Calu3 (cell line): ENCODE measurements at regions not wholly inside any gene's neighbourhood (a gene's known extent, or its start where the extent isn't known, plus 50 kb on each side); places are given as distances from the start of the nearest gene placed in this dataset.
A peak's percentile ranks its signal among the peaks of the same experiment; 100 is the strongest.

Experiments used
- BruUV-seq: library from RNA; stranded (reverse); fragments of 400-500 nt; replicated peaks from 2 replicates; lab custom pipeline; 2021; lab: Mats Ljungman, UMichigan
- CTCF ChIA-PET: fragments of 300-600 bp; sonication (Branson Sonifier 250); formaldehyde crosslinking; loops from one replicate; lab custom pipeline; 2022; ENCODE audit warnings: antibody characterized with exemption; lab: Charles Lee
- DNase-seq: peaks from one replicate; pipeline ENCODE4 v3.0.0; 2022
- H3K27ac Mint-ChIP-seq: one replicate; pipeline ENCODE4 v1.8.0; 2022; ENCODE audit warnings: mixed read lengths; ENCODE audit not compliant: unreplicated experiment
- H3K27me3 Mint-ChIP-seq: one replicate; pipeline ENCODE4 v1.8.0; 2022; ENCODE audit warnings: mixed read lengths; ENCODE audit not compliant: unreplicated experiment
- H3K36me3 Mint-ChIP-seq: one replicate; pipeline ENCODE4 v1.8.0; 2022; ENCODE audit warnings: mild to moderate bottlenecking, moderate library complexity, mixed read lengths; ENCODE audit not compliant: insufficient read depth, unreplicated experiment
- H3K4me1 Mint-ChIP-seq: one replicate; pipeline ENCODE4 v1.8.0; 2022; ENCODE audit warnings: mild to moderate bottlenecking, low read depth, mixed read lengths; ENCODE audit not compliant: unreplicated experiment
- H3K4me3 Mint-ChIP-seq: one replicate; pipeline ENCODE4 v1.8.0; 2022; ENCODE audit warnings: mild to moderate bottlenecking, low read depth, moderate library complexity, mixed read lengths; ENCODE audit not compliant: unreplicated experiment
- H3K9me3 Mint-ChIP-seq: one replicate; pipeline ENCODE4 v1.8.0; 2022; ENCODE audit warnings: low read depth, mixed read lengths; ENCODE audit not compliant: unreplicated experiment
- CTCF ChIP-seq: fragments of 200-600 bp; IDR thresholded peaks from one replicate; pipeline ENCODE4 v1.8.0; 2022; ENCODE audit warnings: antibody characterized with exemption; ENCODE audit not compliant: unreplicated experiment
- intact Hi-C: fragments of 100-400 bp; cut with micrococcal nuclease; formaldehyde crosslinking; loops from one replicate; pipeline ENCODE4 v1.10.0; 2022; ENCODE audit not compliant: unreplicated experiment

- TF ChIP-seq CTCF, result no peak
- BruUV-seq, result no TSS peak
These were observed 83.3 kb downstream of the PTTG1 start for GRCh38 chr5:160504906-160505305.

GRCh38 chr5:160506006-160507004 is 84.7 kb downstream of the PTTG1 start:
- Mint-ChIP-seq H3K36me3 (no peaks in the 10 kb centered on the region), H3K4me1 (peaks cover 18% of the 10 kb centered on the region), H3K9me3 (no peaks in the 10 kb centered on the region), H3K4me3 (no peak overlapping the region), H3K27me3 (no peaks in the 10 kb centered on the region), H3K27ac (no peak overlapping the region)
- TF ChIP-seq CTCF, result no peak
- intact Hi-C loops, result loop anchor here (5.0 kb wide), 1 partner anchor 131 kb away; no protein-coding TSS in a partner anchor
- DNase-seq, result no peak
- BruUV-seq, result no TSS peak
- CTCF ChIA-PET, result interaction anchor here (1.6 to 2.9 kb wide), 2 partner anchors 67 to 281 kb away, joined by 4 to 15 read pairs; no protein-coding TSS in a partner anchor

More at GRCh38 chr5:160504906-160505305, 83.3 kb downstream of the PTTG1 start:
- Mint-ChIP-seq H3K36me3 (no peaks in the 10 kb centered on the region), H3K4me3 (no peak overlapping the region), H3K27me3 (no peaks in the 10 kb centered on the region), H3K9me3 (no peaks in the 10 kb centered on the region), H3K27ac (no peak overlapping the region), H3K4me1 (peaks cover 18% of the 10 kb centered on the region)
- DNase-seq, result no peak
- CTCF ChIA-PET, result no interaction called here
- intact Hi-C loops, result loop anchor here (5.0 kb wide), 1 partner anchor 132 kb away; no protein-coding TSS in a partner anchor

GRCh38 chr5:160507221-160507721 is 85.6 kb downstream of the PTTG1 start:
- CTCF ChIA-PET, result interaction anchor here (0.6 to 2.9 kb wide), 3 partner anchors 68 to 280 kb away, joined by 3 to 15 read pairs (median 4); no protein-coding TSS in a partner anchor
- intact Hi-C loops, result loop anchor here (5.0 kb wide), 1 partner anchor 130 kb away; no protein-coding TSS in a partner anchor
- peaks cover 7% of the 10 kb centered on the region for H3K27me3 Mint-ChIP-seq
- peak; percentile 19 for DNase-seq
- no peaks in the 10 kb centered on the region for H3K36me3 Mint-ChIP-seq
- no peaks in the 10 kb centered on the region for H3K9me3 Mint-ChIP-seq
- no peak overlapping the region for H3K27ac Mint-ChIP-seq
- TF ChIP-seq CTCF, result no peak
- H3K4me1 Mint-ChIP-seq, result peaks cover 18% of the 10 kb centered on the region
- no TSS peak for BruUV-seq
- no peak overlapping the region for H3K4me3 Mint-ChIP-seq

GRCh38 chr5:160508780-160509361 is 87.2 kb downstream of the PTTG1 start:
- no peak overlapping the region for H3K27ac Mint-ChIP-seq
- peak; percentile 83 for TF ChIP-seq CTCF
- CTCF ChIA-PET, result interaction anchor here (1.0 to 1.4 kb wide), 2 partner anchors 18 to 278 kb away, joined by 3 to 4 read pairs; no protein-coding TSS in a partner anchor
- no TSS peak for BruUV-seq
- no peaks in the 10 kb centered on the region for H3K36me3 Mint-ChIP-seq
- peaks cover 18% of the 10 kb centered on the region for H3K27me3 Mint-ChIP-seq
- no peaks in the 10 kb centered on the region for H3K9me3 Mint-ChIP-seq
- peak; percentile 83 for DNase-seq
- intact Hi-C loops, result loop anchor here (1.0 to 5.0 kb wide), 4 partner anchors 71 to 278 kb away; no protein-coding TSS in a partner anchor
- H3K4me1 Mint-ChIP-seq, result peaks cover 18% of the 10 kb centered on the region
- H3K4me3 Mint-ChIP-seq, result no peak overlapping the region
